ENCODE measurements at regions not wholly inside any gene's neighbourhood (a gene's known extent, or its start where the extent isn't known, plus 50 kb on each side); places are given as distances from the start of the nearest gene placed in this dataset.
A peak's percentile ranks its signal among the peaks of the same experiment; 100 is the strongest.
"Not testable (repeated sequence)": the region's sequence is repeated elsewhere in the genome, so short reads cannot be mapped to it uniquely, and the experiment has no call there.

DNA sequence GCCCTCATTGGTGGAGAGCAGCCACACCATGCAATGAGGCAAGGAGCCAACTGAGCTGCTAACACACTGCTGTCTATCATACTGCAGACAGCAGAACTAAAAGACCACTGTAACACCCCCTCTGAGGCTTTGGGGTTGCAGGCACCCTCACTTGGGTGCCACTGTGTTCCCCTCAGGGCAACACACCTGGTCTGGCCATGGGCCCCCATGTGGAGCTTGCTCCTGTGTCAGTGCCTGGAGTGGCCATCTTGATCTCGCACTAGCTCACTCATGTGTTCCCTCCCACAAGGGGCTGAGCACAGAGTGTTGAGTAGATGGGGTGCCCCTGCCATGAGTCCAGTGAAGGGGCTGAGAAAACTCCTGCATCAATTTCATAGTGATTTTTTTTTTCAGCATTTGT, 532.4 kb upstream of the FTMT start:
- DNase-seq: no peak

DNA sequence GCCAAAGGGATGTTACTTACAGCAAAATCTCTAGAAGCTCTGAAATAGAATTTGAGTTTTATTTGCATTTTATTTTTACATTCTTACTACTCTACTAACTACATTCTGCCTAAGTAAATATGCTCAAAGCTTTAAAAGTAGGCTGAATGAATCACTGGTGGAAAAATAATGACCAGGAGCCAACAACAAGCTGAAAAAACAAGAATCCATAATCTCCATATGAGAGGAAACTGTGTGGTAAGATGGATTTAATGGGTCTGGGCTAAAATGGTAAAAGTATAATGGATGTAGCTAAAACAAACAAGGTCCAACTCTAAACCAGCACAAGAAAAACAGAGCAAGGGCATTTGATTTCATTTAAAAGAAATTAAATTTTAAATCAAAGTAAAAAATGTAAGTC, 525.8 kb upstream of the FTMT start:
- DNase-seq: no peak

DNA sequence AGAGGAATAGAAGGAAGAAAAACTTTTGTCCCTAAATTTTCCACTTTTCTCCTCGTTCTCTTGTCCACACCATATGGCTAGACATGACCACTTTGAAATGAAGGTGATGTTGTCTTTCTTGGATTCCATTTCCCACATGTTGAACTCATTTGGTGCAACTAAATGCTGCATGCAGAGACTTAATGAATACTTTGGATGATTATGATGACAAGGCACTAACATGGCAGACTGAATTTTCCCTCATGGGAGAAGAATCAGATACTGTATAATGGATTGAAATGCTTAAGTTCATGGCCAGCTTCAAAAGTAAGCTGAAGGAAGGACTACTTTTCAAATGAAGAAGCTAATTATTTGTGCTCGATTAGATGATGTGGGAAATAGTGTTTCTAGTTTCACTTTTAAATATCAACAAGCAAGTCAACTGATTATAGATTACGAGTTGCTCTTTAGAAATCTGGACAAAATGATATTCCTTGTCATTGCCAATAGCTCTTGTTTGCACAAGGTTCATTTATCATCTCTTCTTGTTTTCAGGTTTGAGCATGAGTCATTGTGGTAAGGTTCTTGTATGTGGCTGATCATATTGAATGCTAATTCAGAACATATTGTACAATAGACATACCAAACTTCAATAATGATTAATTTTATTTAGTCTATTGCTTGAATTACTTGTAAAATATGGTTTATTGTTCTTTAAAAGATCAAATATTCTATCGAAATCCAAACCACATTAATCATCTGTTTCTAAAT, 501.3 kb upstream of the FTMT start:
- no peak for DNase-seq

DNA sequence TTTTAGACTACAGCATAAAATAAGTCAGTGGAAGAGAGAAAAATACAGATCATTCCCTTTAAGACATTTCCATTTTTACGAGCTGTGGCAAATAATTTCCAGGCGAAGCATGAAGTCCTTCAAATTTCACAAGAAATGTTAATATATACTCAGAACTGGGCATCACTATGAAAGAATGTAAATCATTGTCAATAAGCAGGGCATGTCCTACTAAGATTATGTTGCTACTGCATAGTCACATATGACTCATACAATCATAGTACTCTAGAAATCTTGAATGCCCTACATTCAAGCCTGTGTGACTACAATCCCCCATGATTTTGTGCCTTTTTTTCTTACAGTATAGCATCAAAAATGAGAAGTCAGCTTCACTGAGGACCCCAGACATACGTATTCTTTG, 485.2 kb upstream of the FTMT start:
- DNase-seq: no peak

- no peak for DNase-seq
Measured at GRCh38 chr5:121373371-121373770, 478.3 kb upstream of the FTMT start.

- no peak for DNase-seq
Measured at GRCh38 chr5:121377461-121377860, 474.2 kb upstream of the FTMT start.

GRCh38 chr5:121378046-121378445, 473.6 kb upstream of the FTMT start:
- DNase-seq: no peak

DNA sequence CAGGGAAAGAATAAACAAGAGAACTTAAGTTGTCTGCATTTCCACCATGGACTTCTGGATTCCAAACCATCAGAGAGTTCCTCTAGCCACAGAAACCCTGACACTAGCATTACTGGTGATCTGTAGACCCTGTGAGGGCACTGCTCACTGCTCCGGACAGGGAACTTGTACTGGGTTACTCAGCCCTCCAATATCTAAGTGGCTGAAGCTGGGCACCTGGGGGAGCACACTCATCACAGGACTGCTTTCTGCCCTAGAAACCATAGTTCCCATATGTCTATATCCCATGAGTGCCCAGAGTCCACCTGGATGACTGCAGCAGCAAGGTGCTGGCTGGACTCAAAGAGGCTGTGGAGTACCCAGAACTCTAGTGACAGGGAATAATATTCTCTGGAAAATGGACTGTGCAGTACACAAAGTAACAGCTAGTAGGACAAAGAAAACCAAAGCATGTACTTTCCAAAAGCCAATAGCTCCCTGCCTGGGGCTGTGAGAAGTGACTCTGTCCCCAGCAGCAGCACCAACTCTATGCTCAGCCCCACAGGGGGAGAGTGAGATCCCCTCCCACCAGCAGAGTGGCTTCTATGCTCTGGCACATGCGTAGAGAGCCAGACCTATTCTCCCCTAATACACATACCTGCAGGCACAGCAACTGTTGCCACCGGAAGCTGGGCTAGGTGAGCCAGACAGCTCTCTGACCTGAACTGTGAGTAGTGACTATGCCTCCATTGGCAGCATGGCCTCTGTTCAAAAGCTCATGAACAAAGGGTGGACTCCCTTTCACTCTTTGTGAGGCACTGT, 472.9 kb upstream of the FTMT start:
- DNase-seq: no peak

DNA sequence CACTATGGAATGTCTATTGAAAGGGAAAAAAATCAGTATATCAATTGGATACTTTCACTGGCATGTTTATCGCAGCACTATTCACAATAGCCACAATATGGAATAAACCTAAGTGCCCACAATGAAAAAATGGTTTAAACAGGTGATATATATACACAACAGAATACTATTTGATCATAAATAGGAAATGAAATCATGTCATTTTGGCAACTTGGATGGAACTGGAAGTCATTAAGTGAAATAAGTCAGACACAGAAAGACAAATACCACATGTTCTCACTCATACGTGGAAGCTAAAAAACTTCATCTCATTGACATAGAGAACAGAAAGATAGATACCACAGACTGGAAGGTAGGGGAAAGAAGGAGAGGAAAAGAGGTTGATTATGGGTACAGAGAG, 471.6 kb upstream of the FTMT start:
- DNase-seq: no peak

DNA sequence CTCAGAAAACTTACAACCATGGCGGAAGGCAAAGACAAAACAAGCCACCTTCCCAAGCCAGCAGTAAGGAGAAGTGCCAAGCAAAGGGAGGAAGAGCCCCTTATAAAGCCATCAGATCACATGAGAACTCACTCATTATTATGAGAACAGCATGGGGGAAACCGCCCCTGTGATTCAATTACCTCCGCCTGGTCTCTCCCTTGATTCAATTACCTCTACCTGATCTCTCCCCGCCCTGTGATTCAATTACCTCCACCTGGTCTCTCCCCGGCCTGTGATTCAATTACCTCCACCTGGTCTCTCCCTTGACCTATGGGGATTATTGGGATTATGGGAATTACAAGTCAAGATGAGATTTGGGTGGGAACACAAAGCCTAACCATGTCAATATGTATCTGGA, 467.3 kb upstream of the FTMT start:
- DNase-seq: no peak

GRCh38 chr5:121386334-121386733, 465.3 kb upstream of the FTMT start:
- DNase-seq: no peak

GRCh38 chr5:121396716-121397115, 455.0 kb upstream of the FTMT start:
- DNase-seq: no peak

- no peak for DNase-seq
Measured at GRCh38 chr5:121399879-121400278, 451.8 kb upstream of the FTMT start.

DNA sequence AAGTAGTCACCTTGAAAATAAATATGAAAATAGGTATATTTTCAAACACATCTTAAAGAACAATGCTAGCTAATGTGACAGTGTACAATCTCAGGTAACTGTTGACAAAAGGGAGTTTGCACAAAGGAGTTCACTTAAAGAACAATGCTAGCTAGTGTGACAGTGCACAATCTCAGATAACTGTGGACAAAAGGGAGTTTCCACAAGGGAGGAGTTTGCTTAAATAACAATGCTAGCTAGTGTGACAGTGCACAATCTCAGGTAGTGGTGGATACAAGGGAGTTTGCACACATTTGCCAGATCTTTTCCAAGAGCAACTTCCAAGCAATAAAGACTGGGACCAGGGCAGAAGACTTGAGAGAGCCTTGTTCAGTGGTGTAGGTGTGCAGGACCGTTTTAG, 442.9 kb upstream of the FTMT start:
- no peak for DNase-seq

DNA sequence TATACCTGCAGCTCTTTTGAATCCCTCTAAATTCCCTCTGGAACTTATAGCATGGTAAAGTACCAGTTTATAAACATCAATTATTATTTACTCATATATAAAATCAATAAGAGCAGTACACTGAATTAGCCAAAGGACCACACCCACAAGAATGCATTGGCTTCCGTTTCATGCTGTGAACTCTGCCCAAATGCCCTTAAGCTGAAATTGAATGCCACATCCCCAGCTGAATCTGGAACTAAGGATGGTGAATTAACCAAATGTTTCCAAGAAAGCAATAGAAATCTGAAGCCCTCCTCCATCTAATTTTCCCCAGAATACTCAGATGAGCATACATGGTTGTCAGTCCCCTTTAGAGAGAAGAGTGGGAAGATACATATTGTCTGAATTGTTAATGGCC, 436.4 kb upstream of the FTMT start:
- no peak for DNase-seq

- no peak for DNase-seq
Measured at GRCh38 chr5:121421646-121422045, 430.0 kb upstream of the FTMT start.

GRCh38 chr5:121424976-121425375, 426.7 kb upstream of the FTMT start:
- no peak for DNase-seq

DNA sequence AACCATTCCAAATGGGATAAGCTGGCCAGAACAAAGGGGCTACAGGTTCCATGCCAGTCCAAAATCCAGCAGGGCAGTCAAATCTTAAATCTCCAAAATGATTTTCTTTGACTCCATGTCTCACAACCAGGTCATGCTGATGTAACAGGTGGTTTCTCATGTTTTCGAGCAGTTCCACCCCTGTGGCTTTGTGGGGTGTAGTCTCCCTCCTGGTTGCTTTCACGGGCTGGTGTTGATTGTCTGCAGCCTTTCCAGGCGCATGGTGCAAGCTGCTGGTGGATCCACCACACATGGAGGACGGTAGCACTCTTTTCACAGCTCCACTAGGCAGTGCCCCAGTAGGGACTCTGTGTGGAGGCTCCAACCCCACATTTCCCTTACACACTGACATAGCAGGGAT, 425.5 kb upstream of the FTMT start:
- no peak for DNase-seq

GRCh38 chr5:121429761-121430160, 421.9 kb upstream of the FTMT start:
- no peak for DNase-seq

- peak; percentile 1 for DNase-seq
Measured at GRCh38 chr5:121430538-121430937, 421.1 kb upstream of the FTMT start.

DNA sequence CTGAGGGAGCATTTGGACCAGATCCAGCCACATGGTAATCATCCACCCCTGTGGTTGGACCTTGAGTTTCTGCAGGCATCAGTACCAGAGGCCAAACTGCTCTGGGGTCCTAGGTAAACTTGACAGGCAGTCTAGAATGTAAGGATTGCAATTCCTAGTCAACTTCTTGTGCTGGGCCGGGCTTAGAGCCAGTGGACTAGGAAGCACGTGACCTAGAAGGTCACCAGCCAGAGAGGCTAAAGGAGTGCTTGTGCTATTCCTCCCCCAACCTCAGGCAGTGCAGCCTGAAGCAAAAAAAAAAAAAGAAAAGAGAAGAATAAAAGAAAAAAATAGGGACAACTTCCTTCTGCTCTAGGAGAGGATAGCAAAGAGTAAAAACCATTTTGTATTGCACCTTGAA, 406.2 kb upstream of the FTMT start:
- no peak for DNase-seq

- no peak for DNase-seq
Measured at GRCh38 chr5:121462441-121462840, 389.2 kb upstream of the FTMT start.

DNA sequence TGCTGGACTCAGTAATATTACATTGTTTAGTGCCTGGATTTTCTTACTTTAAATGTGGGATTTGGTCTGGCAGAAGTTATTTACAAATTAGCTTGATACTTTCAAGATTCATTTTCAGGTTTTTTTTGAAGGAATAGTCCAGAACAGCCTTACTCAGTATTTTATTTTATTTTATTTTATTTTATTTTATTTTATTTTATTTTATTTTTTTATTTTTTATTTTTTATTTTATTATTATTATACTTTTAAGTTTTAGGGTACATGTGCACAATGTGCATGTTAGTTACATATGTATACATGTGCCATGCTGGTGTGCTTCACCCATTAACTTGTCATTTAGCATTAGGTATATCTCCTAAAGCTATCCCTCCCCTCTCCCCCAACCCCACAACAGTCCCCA, 380.5 kb upstream of the FTMT start:
- DNase-seq: not testable (repeated sequence)

- no peak for DNase-seq
Measured at GRCh38 chr5:121478636-121479035, 373.0 kb upstream of the FTMT start.
